Endothelial cell of umbilical vein (primary cell): ENCODE measurements at regions not wholly inside any gene's neighbourhood (a gene's known extent, or its start where the extent isn't known, plus 50 kb on each side); places are given as distances from the start of the nearest gene placed in this dataset.

ENCODE experiments used
- BruUV-seq: library from RNA; stranded (reverse); fragments of 400-500 nt; replicated peaks from 2 replicates; lab custom pipeline; 2021; lab: Mats Ljungman, UMichigan
- CTCF ChIA-PET: fragments of 300-600, 350-600 bp; sonication (Branson Sonifier 250); formaldehyde crosslinking; loops from one replicate; lab custom pipeline; 2021; ENCODE audit warnings: antibody characterized with exemption, inconsistent platforms; lab: Charles Lee
- POLR2A ChIA-PET: fragments of 300-600, 350-600 bp; sonication (Branson Sonifier 250); formaldehyde crosslinking; loops from one replicate; lab custom pipeline; 2021; ENCODE audit warnings: antibody characterized with exemption, inconsistent platforms; lab: Charles Lee
- DNase-seq: peaks from one replicate; pipeline ENCODE4 v3.0.0-alpha.2; 2011; ENCODE audit warnings: low read depth, low spot score
- FAIRE-seq: peaks from 2 replicates; lab custom pipeline; 2011; peaks lifted over from hg19 to GRCh38; lab: Jason Lieb, UNC
- H2AFZ ChIP-seq: 2 replicates; pipeline ENCODE4 v1.6.0; 2012; ENCODE audit warnings: low read depth, low read length, control low read depth, inconsistent platforms
- H3K27ac ChIP-seq: 2 replicates; pipeline ENCODE4 v1.5.1; 2011; ENCODE audit warnings: low read depth, mild to moderate bottlenecking, control low read depth, low read length, moderate library complexity; ENCODE audit not compliant: insufficient read depth
- H3K27me3 ChIP-seq, 2 experiments: 2 replicates each; pipeline versions ENCODE4 v1.6.0 to v1.6.1; 2011; ENCODE audit warnings: low read length in 2 of 2, mixed read lengths in 1 of 2; ENCODE audit not compliant: control insufficient read depth in 2 of 2, insufficient read depth in 2 of 2
- H3K36me3 ChIP-seq, 2 experiments: 2 replicates in 1 of 2; 3 replicates in 1 of 2; pipeline ENCODE4 v1.5.1; 2011; ENCODE audit warnings: low read length in 2 of 2, mild to moderate bottlenecking in 1 of 2, moderate library complexity in 1 of 2; ENCODE audit not compliant: control insufficient read depth in 2 of 2, insufficient read depth in 2 of 2; ENCODE audit errors: extremely low read depth in 1 of 2
- H3K4me1 ChIP-seq: 3 replicates; pipeline ENCODE4 v1.5.1; 2011; ENCODE audit warnings: mild to moderate bottlenecking, low read length; ENCODE audit not compliant: control insufficient read depth, insufficient read depth; ENCODE audit errors: extremely low read depth
- H3K4me2 ChIP-seq: 2 replicates; pipeline ENCODE4 v1.6.1; 2011; ENCODE audit warnings: low read length, control low read depth, mixed read lengths; ENCODE audit not compliant: insufficient read depth
- H3K4me3 ChIP-seq, 3 experiments: fragments of 200-600 bp in 1 of 3; sonication (generic), shearing (Covaris generic) in 1 of 3; replicated peaks in 1 of 3; 2 replicates each; pipeline ENCODE4 v1.5.1; 2011 to 2016; ENCODE audit warnings: control low read depth in 3 of 3, low read length in 3 of 3, mild to moderate bottlenecking in 2 of 3, inconsistent platforms in 1 of 3, low read depth in 1 of 3, moderate library complexity in 1 of 3; ENCODE audit not compliant: insufficient read depth in 1 of 3
- H3K79me2 ChIP-seq: 2 replicates; pipeline ENCODE4 v1.6.0; 2012; ENCODE audit warnings: low read length, inconsistent platforms; ENCODE audit not compliant: control insufficient read depth, insufficient read depth
- H3K9ac ChIP-seq: replicated peaks from 2 replicates; pipeline ENCODE3; 2011; ENCODE audit warnings: low read length, control low read depth; ENCODE audit not compliant: insufficient read depth; ENCODE audit errors: extremely low read depth
- H3K9me1 ChIP-seq: replicated peaks from 3 replicates; pipeline ENCODE4 v1.6.0; 2011; ENCODE audit warnings: mild to moderate bottlenecking, low read length; ENCODE audit not compliant: control insufficient read depth, insufficient read depth; ENCODE audit errors: extremely low read depth
- H3K9me3 ChIP-seq: replicated peaks from 2 replicates; pipeline ENCODE4 v1.5.1; 2012; ENCODE audit warnings: low read length, inconsistent platforms; ENCODE audit not compliant: control insufficient read depth, insufficient read depth
- H4K20me1 ChIP-seq: replicated peaks from 2 replicates; pipeline ENCODE3; 2011; ENCODE audit warnings: mild to moderate bottlenecking, low read length; ENCODE audit not compliant: control insufficient read depth, insufficient read depth; ENCODE audit errors: extremely low read depth
- CTCF ChIP-seq, 2 donors: IDR thresholded peaks; 1 replicate in 1 of 2; 2 replicates in 1 of 2; pipeline ENCODE4 v1.5.1; 2011; ENCODE audit warnings: low read length in 2 of 2, mild to moderate bottlenecking in 2 of 2, moderate library complexity in 2 of 2, control low read depth in 1 of 2, inconsistent platforms in 1 of 2, low read depth in 1 of 2; ENCODE audit not compliant: insufficient read depth in 1 of 2; ENCODE audit errors: extremely low read depth in 1 of 2
- FOS ChIP-seq: IDR thresholded peaks from 2 replicates; pipeline ENCODE4 v1.6.1; 2011; ENCODE audit warnings: mild to moderate bottlenecking, low read length, moderate library complexity, borderline replicate concordance; ENCODE audit not compliant: insufficient read depth
- GATA2 ChIP-seq: IDR thresholded peaks from 2 replicates; pipeline ENCODE4 v1.7.0; 2011; ENCODE audit warnings: low read depth, mild to moderate bottlenecking, moderate library complexity, mixed read lengths, low read length; ENCODE audit not compliant: insufficient read length, insufficient read depth
- JUN ChIP-seq: IDR thresholded peaks from 2 replicates; pipeline ENCODE4 v1.6.1; 2011; ENCODE audit warnings: borderline replicate concordance, low read depth; ENCODE audit not compliant: insufficient read length, insufficient read depth
- MAX ChIP-seq: IDR thresholded peaks from 2 replicates; pipeline ENCODE4 v1.6.1; 2011; ENCODE audit not compliant: insufficient read depth, insufficient read length
- MYC ChIP-seq: IDR thresholded peaks from one replicate; pipeline ENCODE4 v1.6.1; 2011; ENCODE audit warnings: mild to moderate bottlenecking, low read depth, low read length
- POLR2A ChIP-seq: IDR thresholded peaks from 2 replicates; pipeline ENCODE4 v1.6.1; 2012; ENCODE audit warnings: low read depth, mild to moderate bottlenecking, control low read depth, low read length
- POLR2AphosphoS5 ChIP-seq: IDR thresholded peaks from 2 replicates; pipeline ENCODE4 v1.6.1; 2012; ENCODE audit warnings: low read depth, mild to moderate bottlenecking, control low read depth, low read length, moderate library complexity; ENCODE audit not compliant: insufficient read depth
- dilution Hi-C: fragments of 300-500 bp; cut with MboI; formaldehyde crosslinking; loops from one replicate; pipeline ENCODE4 v1.15.0; 2019; ENCODE audit warnings: low sequenced_read_pairs; ENCODE audit not compliant: extremely low pct_ligation_motif_present
- intact Hi-C: fragments of 100-400 bp; cut with micrococcal nuclease; formaldehyde crosslinking; loops from one replicate; pipeline ENCODE4 v1.10.0; 2022

- no peaks in the 10 kb centered on the region for H3K27me3 ChIP-seq
- no peaks in the 10 kb centered on the region for H3K9me1 ChIP-seq
- POLR2A ChIA-PET, result no interaction called here
- no peaks in the 10 kb centered on the region for H4K20me1 ChIP-seq
- intact Hi-C loops (no loop called here), dilution Hi-C loops (no loop called here)
- H3K9ac ChIP-seq, result no peak overlapping the region
- CTCF ChIA-PET, result no interaction called here
- no peaks in the 10 kb centered on the region for H3K36me3 ChIP-seq
- DNase-seq (no peak), FAIRE-seq (no peak)
- no peaks in the 10 kb centered on the region for H3K79me2 ChIP-seq
- no peak overlapping the region for H3K4me2 ChIP-seq
- H3K27ac ChIP-seq, result no peak overlapping the region
- H2AFZ ChIP-seq, result no peak overlapping the region
- no peaks in the 10 kb centered on the region for H3K9me3 ChIP-seq
- H3K4me3 ChIP-seq, result no peak overlapping the region
- no peaks in the 10 kb centered on the region for H3K4me1 ChIP-seq
- BruUV-seq, result no TSS peak
- no peak for TF ChIP-seq FOS
- no peak for TF ChIP-seq MYC
- TF ChIP-seq POLR2A, result no peak
- TF ChIP-seq GATA2, result no peak
- TF ChIP-seq MAX, result no peak
- no peak for TF ChIP-seq CTCF (IDR thresholded peaks at IDR 0.05; ENCODE audit: extremely low read depth in 1 of 2, insufficient read depth in 1 of 2, low read depth in 1 of 2, low read length in 2 of 2)
- TF ChIP-seq JUN, result no peak
- TF ChIP-seq POLR2AphosphoS5, result no peak
Measured at GRCh38 chr11:92424281-92424680, 199.7 kb downstream of the FAT3 start.
